ENCODE measurements at regions not wholly inside any gene's neighbourhood (a gene's known extent, or its start where the extent isn't known, plus 50 kb on each side); places are given as distances from the start of the nearest gene placed in this dataset.

DNA sequence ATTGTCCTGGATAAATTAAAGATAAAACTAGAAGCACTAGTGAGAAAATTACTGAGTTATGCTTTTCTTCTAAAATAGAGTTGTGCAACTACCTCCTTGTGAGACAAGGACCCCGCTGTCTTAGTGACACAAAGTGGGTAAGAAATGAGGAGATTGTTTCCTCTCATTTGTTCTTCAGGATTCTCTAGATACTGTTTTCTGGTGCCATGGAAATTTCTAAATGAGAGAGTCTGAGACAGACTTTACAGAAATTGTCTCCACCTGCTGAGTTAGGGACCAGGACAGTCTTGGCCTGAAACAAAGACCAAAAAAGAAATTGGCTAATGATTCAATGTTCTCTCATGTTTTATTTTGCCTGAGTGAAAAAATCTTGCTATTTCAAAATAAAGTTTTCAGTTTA lies 427.5 kb downstream of the TUSC7 start:
- H3K27ac ChIP-seq = no peak overlapping the region
- WGBS, 2 donors (ENCODE audit: low coverage in 1 of 2) = 94 to 100% methylated on average over 1 of the region's 1 CpG
- no peaks in the 10 kb centered on the region for H3K36me3 ChIP-seq
- no peak overlapping the region for H3K4me3 ChIP-seq
- H3K27me3 ChIP-seq = no peaks in the 10 kb centered on the region
- ATAC-seq = no peak
- no peaks in the 10 kb centered on the region for H3K4me1 ChIP-seq
- no peak for TF ChIP-seq EP300 (IDR thresholded peaks at IDR 0.05)
- TF ChIP-seq, protein P1, sequence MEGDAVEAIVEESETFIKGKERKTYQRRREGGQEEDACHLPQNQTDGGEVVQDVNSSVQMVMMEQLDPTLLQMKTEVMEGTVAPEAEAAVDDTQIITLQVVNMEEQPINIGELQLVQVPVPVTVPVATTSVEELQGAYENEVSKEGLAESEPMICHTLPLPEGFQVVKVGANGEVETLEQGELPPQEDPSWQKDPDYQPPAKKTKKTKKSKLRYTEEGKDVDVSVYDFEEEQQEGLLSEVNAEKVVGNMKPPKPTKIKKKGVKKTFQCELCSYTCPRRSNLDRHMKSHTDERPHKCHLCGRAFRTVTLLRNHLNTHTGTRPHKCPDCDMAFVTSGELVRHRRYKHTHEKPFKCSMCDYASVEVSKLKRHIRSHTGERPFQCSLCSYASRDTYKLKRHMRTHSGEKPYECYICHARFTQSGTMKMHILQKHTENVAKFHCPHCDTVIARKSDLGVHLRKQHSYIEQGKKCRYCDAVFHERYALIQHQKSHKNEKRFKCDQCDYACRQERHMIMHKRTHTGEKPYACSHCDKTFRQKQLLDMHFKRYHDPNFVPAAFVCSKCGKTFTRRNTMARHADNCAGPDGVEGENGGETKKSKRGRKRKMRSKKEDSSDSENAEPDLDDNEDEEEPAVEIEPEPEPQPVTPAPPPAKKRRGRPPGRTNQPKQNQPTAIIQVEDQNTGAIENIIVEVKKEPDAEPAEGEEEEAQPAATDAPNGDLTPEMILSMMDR (IDR thresholded peaks at IDR 0.05) = no peak
- no peaks in the 10 kb centered on the region for H3K9me3 ChIP-seq

DNA sequence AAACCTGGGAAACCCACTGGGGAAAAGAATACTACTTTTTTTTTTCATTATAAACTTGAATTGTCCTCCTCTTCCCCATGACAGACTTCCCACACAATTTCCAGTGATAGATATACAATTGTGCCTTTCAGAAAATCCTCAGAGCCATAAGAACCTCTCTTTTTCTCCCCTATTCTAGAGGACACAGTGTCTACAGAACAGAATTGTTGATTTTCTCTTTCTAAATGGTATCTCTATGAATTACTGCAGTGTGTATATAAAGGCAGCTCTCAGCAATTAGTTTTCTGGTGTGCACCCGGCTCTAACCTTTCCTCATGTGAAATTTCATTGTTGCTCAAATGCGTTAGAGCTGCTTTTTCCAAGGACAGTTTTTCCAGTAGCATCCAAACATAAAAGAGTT lies 430.1 kb downstream of the TUSC7 start:
- Histone ChIP-seq H3K4me1 (no peaks in the 10 kb centered on the region), H3K4me3 (no peak overlapping the region), H3K36me3 (no peaks in the 10 kb centered on the region), H3K9me3 (no peaks in the 10 kb centered on the region), H3K27me3 (no peaks in the 10 kb centered on the region), H3K27ac (no peak overlapping the region)
- WGBS, 2 donors (ENCODE audit: low coverage in 1 of 2) = 57 to 80% methylated on average over 1 to 2 of the region's 2 CpGs
- TF ChIP-seq POLR2AphosphoS5 (IDR thresholded peaks at IDR 0.05) (no peak), POLR2A (IDR thresholded peaks at IDR 0.05) (no peak), EP300 (IDR thresholded peaks at IDR 0.05) (no peak)
- TF ChIP-seq, protein P1 (IDR thresholded peaks at IDR 0.05) = no peak
- ATAC-seq = no peak

DNA sequence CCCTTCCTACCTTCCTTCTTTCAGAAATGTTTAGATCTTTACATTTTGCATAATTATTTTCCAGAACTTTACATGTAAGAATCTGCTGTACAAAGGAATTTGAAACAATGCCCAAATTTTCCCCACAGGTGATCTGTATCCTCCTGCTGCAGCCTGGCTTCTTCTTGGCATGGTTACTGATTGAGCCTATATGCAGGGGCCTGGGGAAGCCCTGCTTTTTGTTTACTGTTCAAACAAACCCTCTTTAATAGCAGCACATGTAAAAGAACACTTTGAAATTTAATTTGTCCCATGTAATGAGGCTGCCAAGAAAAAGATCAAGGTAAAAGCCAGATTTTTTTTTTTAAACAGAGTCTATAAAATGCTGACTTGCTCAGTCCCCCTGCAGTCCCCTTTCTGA lies 432.2 kb downstream of the TUSC7 start:
- TF ChIP-seq POLR2A (IDR thresholded peaks at IDR 0.05) (no peak), POLR2AphosphoS5 (IDR thresholded peaks at IDR 0.05) (no peak), EP300 (IDR thresholded peaks at IDR 0.05) (no peak)
- TF ChIP-seq, protein P1 (IDR thresholded peaks at IDR 0.05) = no peak
- Histone ChIP-seq H3K9me3 (no peaks in the 10 kb centered on the region), H3K36me3 (no peaks in the 10 kb centered on the region), H3K4me3 (no peak overlapping the region), H3K27me3 (no peaks in the 10 kb centered on the region), H3K27ac (no peak overlapping the region), H3K4me1 (no peaks in the 10 kb centered on the region)
- no peak for ATAC-seq

DNA sequence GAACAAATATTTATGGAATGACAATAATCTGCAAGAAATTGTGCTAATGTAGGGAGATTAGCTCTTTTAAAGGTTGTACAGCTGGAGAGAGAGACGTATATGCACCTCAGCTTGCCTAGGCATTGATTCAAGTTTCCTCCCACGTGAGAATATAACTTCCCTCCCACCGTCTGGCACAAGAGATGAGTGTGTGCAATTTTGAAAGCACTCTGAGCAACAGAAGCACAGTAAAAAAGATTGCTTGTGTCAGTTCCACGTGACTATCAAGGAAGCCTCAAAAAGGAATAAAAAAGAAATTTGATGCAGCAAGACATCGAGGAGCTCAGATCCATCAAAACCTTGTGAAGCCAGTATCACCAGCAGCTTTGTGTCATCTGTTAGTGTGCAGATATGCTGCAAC lies 435.3 kb downstream of the TUSC7 start:
- H3K27me3 ChIP-seq = no peaks in the 10 kb centered on the region
- no peaks in the 10 kb centered on the region for H3K9me3 ChIP-seq
- H3K4me1 ChIP-seq = no peaks in the 10 kb centered on the region
- H3K27ac ChIP-seq = no peak overlapping the region
- 8 to 10% methylated on average over 3 to 5 of the region's 5 CpGs for WGBS, 2 donors (ENCODE audit: low coverage in 1 of 2)
- no peak overlapping the region for H3K4me3 ChIP-seq
- TF ChIP-seq, protein P1 (IDR thresholded peaks at IDR 0.05) = no peak
- TF ChIP-seq POLR2A (IDR thresholded peaks at IDR 0.05) (no peak), POLR2AphosphoS5 (IDR thresholded peaks at IDR 0.05) (no peak), EP300 (IDR thresholded peaks at IDR 0.05) (no peak)
- no peaks in the 10 kb centered on the region for H3K36me3 ChIP-seq
- ATAC-seq = no peak

DNA sequence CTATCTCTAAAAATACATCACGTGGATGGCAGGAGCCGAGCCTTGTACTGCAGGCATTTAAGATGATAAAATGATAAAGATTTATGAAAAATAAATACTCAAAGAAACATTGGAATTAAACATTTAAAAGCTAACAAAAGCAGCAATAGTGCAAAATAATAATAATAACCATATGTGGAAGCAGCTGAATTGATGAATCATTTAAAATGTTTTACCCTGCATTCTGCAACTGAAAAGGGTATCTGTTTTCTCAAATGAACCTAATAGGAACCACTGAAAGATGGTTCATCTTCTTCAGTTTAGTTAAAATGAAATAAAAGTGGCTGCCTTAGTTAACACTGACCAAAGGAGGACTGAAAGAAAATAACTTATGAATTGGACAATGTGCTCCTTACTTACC lies 436.1 kb downstream of the TUSC7 start:
- Histone ChIP-seq H3K4me3 (no peak overlapping the region), H3K4me1 (no peaks in the 10 kb centered on the region), H3K27me3 (no peaks in the 10 kb centered on the region), H3K27ac (no peak overlapping the region), H3K9me3 (no peaks in the 10 kb centered on the region), H3K36me3 (no peaks in the 10 kb centered on the region)
- no peak for ATAC-seq
- TF ChIP-seq EP300 (IDR thresholded peaks at IDR 0.05) = no peak
- no peak for TF ChIP-seq POLR2AphosphoS5 (IDR thresholded peaks at IDR 0.05)
- TF ChIP-seq POLR2A (IDR thresholded peaks at IDR 0.05) = no peak
- 60 to 67% methylated on average over 1 to 2 of the region's 2 CpGs for WGBS, 2 donors (ENCODE audit: low coverage in 1 of 2)

DNA sequence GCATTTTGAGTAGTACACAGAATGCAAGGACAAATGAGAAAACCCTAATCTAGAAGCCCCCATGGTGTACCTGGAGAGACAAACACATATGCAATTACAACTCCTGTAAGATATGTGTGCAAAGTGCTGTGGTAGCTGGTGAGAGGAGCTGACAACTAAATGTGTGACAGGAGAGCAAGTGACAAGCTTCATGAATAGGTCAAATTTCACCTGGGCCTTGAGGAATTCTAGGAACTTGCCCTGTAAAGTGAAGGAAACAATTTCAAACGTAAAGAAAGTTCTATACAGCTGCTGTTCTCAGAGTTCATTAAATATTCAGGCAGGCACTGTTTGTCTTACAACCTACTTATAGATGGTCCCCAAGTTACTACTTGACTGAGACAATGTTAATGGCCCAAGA lies 437.0 kb downstream of the TUSC7 start:
- no peaks in the 10 kb centered on the region for H3K36me3 ChIP-seq
- TF ChIP-seq POLR2A (IDR thresholded peaks at IDR 0.05) = no peak
- TF ChIP-seq EP300 (IDR thresholded peaks at IDR 0.05) = no peak
- TF ChIP-seq, protein P1 (IDR thresholded peaks at IDR 0.05) = no peak
- TF ChIP-seq POLR2AphosphoS5 (IDR thresholded peaks at IDR 0.05) = no peak
- H3K27me3 ChIP-seq = no peaks in the 10 kb centered on the region
- H3K4me3 ChIP-seq = no peak overlapping the region
- H3K9me3 ChIP-seq = no peaks in the 10 kb centered on the region
- WGBS, 2 donors (ENCODE audit: low coverage in 1 of 2) = 80 to 85% methylated on average over 1 of the region's 1 CpG
- no peak overlapping the region for H3K27ac ChIP-seq
- no peak for ATAC-seq
- no peaks in the 10 kb centered on the region for H3K4me1 ChIP-seq
